Endothelial cell (in vitro differentiated cells): ENCODE measurements at regions not wholly inside any gene's neighbourhood (a gene's known extent, or its start where the extent isn't known, plus 50 kb on each side); places are given as distances from the start of the nearest gene placed in this dataset.
"Not testable (repeated sequence)": the region's sequence is repeated elsewhere in the genome, so short reads cannot be mapped to it uniquely, and the experiment has no call there.

Experiments used
- DNase-seq: peaks from one replicate; pipeline ENCODE4 v3.0.0; 2021; ENCODE audit warnings: low spot score
- H3K27ac Mint-ChIP-seq: one replicate; pipeline ENCODE4 v1.8.0; 2021; ENCODE audit warnings: mixed read lengths, inconsistent platforms; ENCODE audit not compliant: unreplicated experiment
- H3K27me3 Mint-ChIP-seq: one replicate; pipeline ENCODE4 v1.8.0; 2021; ENCODE audit warnings: mild to moderate bottlenecking, moderate library complexity, mixed read lengths, inconsistent platforms; ENCODE audit not compliant: unreplicated experiment
- H3K36me3 Mint-ChIP-seq: one replicate; pipeline ENCODE4 v1.8.0; 2021; ENCODE audit warnings: mild to moderate bottlenecking, low read depth, mixed read lengths, inconsistent platforms; ENCODE audit not compliant: unreplicated experiment
- H3K4me1 Mint-ChIP-seq: one replicate; pipeline ENCODE4 v1.8.0; 2021; ENCODE audit warnings: mild to moderate bottlenecking, mixed read lengths, inconsistent platforms; ENCODE audit not compliant: unreplicated experiment
- H3K4me3 Mint-ChIP-seq: one replicate; pipeline ENCODE4 v1.8.0; 2021; ENCODE audit warnings: mild to moderate bottlenecking, mixed read lengths, inconsistent platforms; ENCODE audit not compliant: unreplicated experiment
- H3K9me3 Mint-ChIP-seq: one replicate; pipeline ENCODE4 v1.8.0; 2021; ENCODE audit warnings: mixed read lengths, inconsistent platforms; ENCODE audit not compliant: unreplicated experiment
- TF ChIP-seq, protein P1 (sequence below): fragments of 200-600 bp; sonication (generic); IDR thresholded peaks from one replicate; pipeline ENCODE4 v1.5.0; 2021; ENCODE audit warnings: antibody characterized with exemption; ENCODE audit not compliant: unreplicated experiment

DNA sequence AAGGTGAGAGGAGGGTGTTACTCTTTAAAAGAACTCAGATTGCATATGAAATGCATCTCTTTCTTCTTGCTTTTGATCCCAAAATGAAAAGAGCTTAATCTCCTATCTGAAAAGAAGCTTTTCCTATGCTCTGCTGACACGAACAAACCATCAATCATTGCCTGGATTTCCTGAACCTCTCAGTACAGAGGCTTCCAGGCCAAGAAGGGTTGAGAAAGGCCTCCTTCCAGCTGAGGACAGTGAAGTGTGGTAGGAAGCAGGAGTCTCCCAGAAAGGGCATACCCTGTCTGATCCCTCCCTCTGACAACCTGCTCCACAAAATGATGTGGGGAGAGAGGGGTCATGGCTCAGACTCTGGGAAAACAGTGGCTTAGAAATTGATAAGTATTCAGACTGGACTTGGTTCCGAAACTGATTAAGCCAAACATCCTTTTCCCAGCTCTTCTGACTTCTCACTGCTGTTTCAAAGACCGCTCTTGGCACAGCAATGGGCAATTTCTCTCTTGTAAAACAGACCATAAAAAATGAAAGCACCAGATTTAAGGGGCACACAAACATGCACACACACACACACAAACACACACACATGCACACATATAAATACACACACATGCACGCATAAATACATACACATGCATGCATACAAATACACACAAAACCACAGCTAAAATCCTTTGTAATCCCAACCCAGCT lies 310.3 kb downstream of the SIPA1L2 start:
- Mint-ChIP-seq H3K4me1 (no peaks in the 10 kb centered on the region), H3K36me3 (no peaks in the 10 kb centered on the region), H3K27ac (no peak overlapping the region), H3K27me3 (no peaks in the 10 kb centered on the region), H3K4me3 (no peak overlapping the region), H3K9me3 (no peaks in the 10 kb centered on the region)
- TF ChIP-seq, protein P1, sequence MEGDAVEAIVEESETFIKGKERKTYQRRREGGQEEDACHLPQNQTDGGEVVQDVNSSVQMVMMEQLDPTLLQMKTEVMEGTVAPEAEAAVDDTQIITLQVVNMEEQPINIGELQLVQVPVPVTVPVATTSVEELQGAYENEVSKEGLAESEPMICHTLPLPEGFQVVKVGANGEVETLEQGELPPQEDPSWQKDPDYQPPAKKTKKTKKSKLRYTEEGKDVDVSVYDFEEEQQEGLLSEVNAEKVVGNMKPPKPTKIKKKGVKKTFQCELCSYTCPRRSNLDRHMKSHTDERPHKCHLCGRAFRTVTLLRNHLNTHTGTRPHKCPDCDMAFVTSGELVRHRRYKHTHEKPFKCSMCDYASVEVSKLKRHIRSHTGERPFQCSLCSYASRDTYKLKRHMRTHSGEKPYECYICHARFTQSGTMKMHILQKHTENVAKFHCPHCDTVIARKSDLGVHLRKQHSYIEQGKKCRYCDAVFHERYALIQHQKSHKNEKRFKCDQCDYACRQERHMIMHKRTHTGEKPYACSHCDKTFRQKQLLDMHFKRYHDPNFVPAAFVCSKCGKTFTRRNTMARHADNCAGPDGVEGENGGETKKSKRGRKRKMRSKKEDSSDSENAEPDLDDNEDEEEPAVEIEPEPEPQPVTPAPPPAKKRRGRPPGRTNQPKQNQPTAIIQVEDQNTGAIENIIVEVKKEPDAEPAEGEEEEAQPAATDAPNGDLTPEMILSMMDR = no peak
- DNase-seq = no peak

- no peak overlapping the region for H3K27ac Mint-ChIP-seq
- H3K27me3 Mint-ChIP-seq = no peaks in the 10 kb centered on the region
- no peaks in the 10 kb centered on the region for H3K4me1 Mint-ChIP-seq
- DNase-seq = no peak
- TF ChIP-seq, protein P1 = no peak
- no peaks in the 10 kb centered on the region for H3K9me3 Mint-ChIP-seq
- H3K4me3 Mint-ChIP-seq = no peak overlapping the region
- H3K36me3 Mint-ChIP-seq = no peaks in the 10 kb centered on the region
Observed at GRCh38 chr1:232319072-232319471, 310.9 kb downstream of the SIPA1L2 start.

DNA sequence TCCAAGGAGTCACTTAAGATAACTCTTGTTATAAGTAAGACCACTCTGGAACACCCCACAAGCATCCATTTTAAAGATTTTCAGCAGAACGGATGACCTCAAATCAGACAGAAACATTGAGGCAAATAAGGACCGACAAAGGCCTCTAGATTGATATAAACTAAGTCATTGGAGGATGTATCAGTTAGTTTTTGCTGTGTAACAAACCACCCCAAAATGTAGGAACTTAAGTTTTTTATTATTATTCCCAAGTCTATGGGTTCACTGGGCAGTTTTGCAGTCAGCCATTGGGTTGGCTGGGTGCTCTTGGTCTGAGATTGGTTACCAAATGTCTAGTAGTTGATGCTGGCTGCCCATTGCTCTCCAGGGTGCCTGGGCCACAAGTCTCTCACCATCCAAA lies 311.8 kb downstream of the SIPA1L2 start:
- no peak for DNase-seq
- Mint-ChIP-seq H3K4me1 (no peaks in the 10 kb centered on the region), H3K4me3 (no peak overlapping the region), H3K27ac (no peak overlapping the region), H3K27me3 (no peaks in the 10 kb centered on the region), H3K9me3 (peaks cover 7% of the 10 kb centered on the region), H3K36me3 (peaks cover 3% of the 10 kb centered on the region)
- TF ChIP-seq, protein P1 = no peak

DNA sequence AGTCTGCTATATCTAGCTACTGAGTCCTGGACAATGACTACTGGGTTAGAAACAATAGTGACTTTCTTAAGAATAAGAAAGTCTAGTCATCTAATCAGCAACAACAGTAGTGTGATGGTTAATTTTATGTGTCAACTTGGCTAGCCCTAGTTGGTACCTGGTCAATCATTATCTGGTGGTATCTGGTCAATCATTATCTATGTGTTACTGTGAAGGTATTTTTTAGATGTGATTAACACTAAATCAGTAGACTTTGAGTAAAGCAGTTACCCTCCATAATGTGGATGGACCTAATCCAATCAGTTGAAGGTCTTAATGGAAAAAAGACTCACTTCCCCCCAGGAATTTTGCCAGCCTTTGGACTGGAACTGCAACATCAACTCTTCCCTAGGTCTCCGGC lies 312.6 kb downstream of the SIPA1L2 start:
- TF ChIP-seq, protein P1 = no peak
- H3K4me1 Mint-ChIP-seq = no peaks in the 10 kb centered on the region
- H3K27me3 Mint-ChIP-seq = no peaks in the 10 kb centered on the region
- H3K36me3 Mint-ChIP-seq = peaks cover 5% of the 10 kb centered on the region
- H3K27ac Mint-ChIP-seq = no peak overlapping the region
- no peak overlapping the region for H3K4me3 Mint-ChIP-seq
- DNase-seq = no peak
- H3K9me3 Mint-ChIP-seq = peaks cover 9% of the 10 kb centered on the region

GRCh38 chr1:232316864-232317263 lies 313.1 kb downstream of the SIPA1L2 start:
- H3K27me3 Mint-ChIP-seq = no peaks in the 10 kb centered on the region

GRCh38 chr1:232313876-232314275 lies 316.1 kb downstream of the SIPA1L2 start:
- not testable (repeated sequence) for H3K9me3 Mint-ChIP-seq, H3K27ac Mint-ChIP-seq, H3K4me1 Mint-ChIP-seq, DNase-seq, H3K4me3 Mint-ChIP-seq, H3K27me3 Mint-ChIP-seq
- H3K36me3 Mint-ChIP-seq = peaks cover 13% of the 10 kb centered on the region

More at GRCh38 chr1:232316864-232317263, 313.1 kb downstream of the SIPA1L2 start:
- TF ChIP-seq, protein P1 = no peak
- no peak for DNase-seq
- Mint-ChIP-seq H3K4me1 (no peaks in the 10 kb centered on the region), H3K9me3 (peaks cover 9% of the 10 kb centered on the region), H3K4me3 (no peak overlapping the region), H3K36me3 (peaks cover 10% of the 10 kb centered on the region), H3K27ac (no peak overlapping the region)
